PC-9 (cell line): ENCODE measurements at regions not wholly inside any gene's neighbourhood (a gene's known extent, or its start where the extent isn't known, plus 50 kb on each side); places are given as distances from the start of the nearest gene placed in this dataset.

Source experiments
- BruUV-seq: library from RNA; stranded (reverse); fragments of 400-500 nt; replicated peaks from 2 replicates; lab custom pipeline; 2021; lab: Mats Ljungman, UMichigan
- CTCF ChIA-PET: fragments of 300-600 bp; sonication (Branson Sonifier 250); formaldehyde crosslinking; loops from one replicate; lab custom pipeline; 2022; ENCODE audit warnings: antibody characterized with exemption; lab: Charles Lee
- POLR2A ChIA-PET: fragments of 300-600 bp; sonication (Branson Sonifier 250); formaldehyde crosslinking; loops from one replicate; lab custom pipeline; 2022; ENCODE audit warnings: antibody characterized with exemption; ENCODE audit not compliant: unreplicated experiment; lab: Charles Lee
- DNase-seq, 2 experiments: peaks; one replicate each; pipeline versions ENCODE4 v3.0.0 to v3.0.0-alpha.2; 2015 to 2022; ENCODE audit warnings: mixed read lengths in 1 of 2
- H2AFZ ChIP-seq: fragments of 200-600 bp; sonication (generic); 2 replicates; pipeline ENCODE4 v1.8.1; 2017; ENCODE audit warnings: antibody characterized with exemption
- H3F3A ChIP-seq: fragments of 200-600 bp; sonication (generic); 2 replicates; pipeline ENCODE4 v1.8.1; 2017; ENCODE audit warnings: antibody characterized with exemption, mild to moderate bottlenecking, low read depth; ENCODE audit not compliant: insufficient read depth
- H3K27ac ChIP-seq: fragments of 200-600 bp; sonication (generic); 2 replicates; pipeline ENCODE4 v1.6.1; 2016; ENCODE audit warnings: mixed run types
- H3K27me3 ChIP-seq: fragments of 200-600 bp; sonication (generic); 2 replicates; pipeline ENCODE4 v1.6.1; 2016; ENCODE audit warnings: low read depth, mixed run types; ENCODE audit not compliant: insufficient read depth
- H3K36me3 ChIP-seq: fragments of 200-600 bp; sonication (generic); 2 replicates; pipeline ENCODE4 v1.6.1; 2016; ENCODE audit warnings: low read depth, mixed run types
- H3K4me1 ChIP-seq: fragments of 200-600 bp; sonication (generic); replicated peaks from 2 replicates; pipeline ENCODE4 v1.6.1; 2016; ENCODE audit warnings: mixed run types; ENCODE audit not compliant: insufficient read depth
- H3K4me2 ChIP-seq: fragments of 200-600 bp; sonication (generic); 2 replicates; pipeline ENCODE4 v1.6.1; 2017; ENCODE audit warnings: mixed run types
- H3K4me3 ChIP-seq: fragments of 200-600 bp; sonication (generic); 2 replicates; pipeline ENCODE4 v1.6.1; 2016; ENCODE audit warnings: mixed run types
- H3K79me2 ChIP-seq: fragments of 200-600 bp; sonication (generic); 2 replicates; pipeline ENCODE4 v1.6.1; 2017; ENCODE audit warnings: low read depth, mixed run types
- H3K9me2 ChIP-seq: fragments of 200-600 bp; sonication (generic); 2 replicates; pipeline ENCODE4 v1.8.1; 2017; ENCODE audit warnings: mild to moderate bottlenecking; ENCODE audit not compliant: insufficient read depth
- H3K9me3 ChIP-seq: fragments of 200-600 bp; sonication (generic); 2 replicates; pipeline ENCODE4 v1.8.1; 2016; ENCODE audit warnings: low read depth; ENCODE audit not compliant: insufficient read depth
- H4K20me1 ChIP-seq: fragments of 200-600 bp; sonication (generic); 2 replicates; pipeline ENCODE4 v1.8.1; 2017; ENCODE audit not compliant: insufficient read depth
- EZH2 ChIP-seq: fragments of 200-600 bp; sonication (generic); IDR thresholded peaks from 2 replicates; pipeline ENCODE4 v1.8.0; 2017; ENCODE audit warnings: antibody characterized with exemption, low read depth
- intact Hi-C: fragments of 100-400 bp; cut with micrococcal nuclease; formaldehyde crosslinking; loops from one replicate; pipeline ENCODE4 v1.10.0; 2022; ENCODE audit not compliant: unreplicated experiment
- TF ChIP-seq, protein P1 (sequence below): fragments of 200-600 bp; sonication (generic); conservative IDR thresholded peaks from 2 replicates; pipeline ENCODE4 v1.6.1; 2017; ENCODE audit warnings: mixed run types, antibody characterized with exemption, mild to moderate bottlenecking, moderate library complexity

DNA sequence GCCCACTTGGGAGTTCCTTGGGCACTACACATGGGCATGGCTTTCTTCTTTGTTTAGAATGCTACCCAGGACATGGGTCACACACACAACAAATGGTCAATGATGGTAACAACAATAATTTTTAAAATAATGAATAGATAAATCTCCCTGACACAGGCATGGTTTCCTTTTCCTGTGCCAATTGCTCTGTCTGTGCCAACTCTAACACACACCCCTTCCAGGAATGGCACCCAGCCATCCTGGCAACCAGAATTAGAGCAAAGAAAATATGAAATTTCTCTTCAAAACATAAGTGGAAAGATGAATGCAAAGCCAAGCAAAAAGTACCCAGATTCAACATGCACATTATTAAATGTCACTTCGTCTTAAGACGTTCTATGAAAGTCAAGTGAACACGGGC is 104.9 kb upstream of the SOX5 start:
- no peak for DNase-seq
- CTCF ChIA-PET: no interaction called here
- no TSS peak for BruUV-seq
- POLR2A ChIA-PET: no interaction called here
- Histone ChIP-seq H3K4me3 (no peak overlapping the region), H4K20me1 (no peaks in the 10 kb centered on the region; the same call in 1 of the 2 replicates), H3F3A (no peaks in the 10 kb centered on the region), H3K9me3 (no peaks in the 10 kb centered on the region), H3K9me2 (no peaks in the 10 kb centered on the region; the same call in 1 of the 2 replicates), H3K27me3 (peaks cover 7% of the 10 kb centered on the region; the same call in 1 of the 2 replicates), H3K36me3 (no peaks in the 10 kb centered on the region), H3K27ac (no peak overlapping the region), H2AFZ (no peak overlapping the region), H3K4me2 (no peak overlapping the region), H3K79me2 (no peaks in the 10 kb centered on the region), H3K4me1 (no peaks in the 10 kb centered on the region)
- intact Hi-C loops: no loop called here
- TF ChIP-seq, protein P1, sequence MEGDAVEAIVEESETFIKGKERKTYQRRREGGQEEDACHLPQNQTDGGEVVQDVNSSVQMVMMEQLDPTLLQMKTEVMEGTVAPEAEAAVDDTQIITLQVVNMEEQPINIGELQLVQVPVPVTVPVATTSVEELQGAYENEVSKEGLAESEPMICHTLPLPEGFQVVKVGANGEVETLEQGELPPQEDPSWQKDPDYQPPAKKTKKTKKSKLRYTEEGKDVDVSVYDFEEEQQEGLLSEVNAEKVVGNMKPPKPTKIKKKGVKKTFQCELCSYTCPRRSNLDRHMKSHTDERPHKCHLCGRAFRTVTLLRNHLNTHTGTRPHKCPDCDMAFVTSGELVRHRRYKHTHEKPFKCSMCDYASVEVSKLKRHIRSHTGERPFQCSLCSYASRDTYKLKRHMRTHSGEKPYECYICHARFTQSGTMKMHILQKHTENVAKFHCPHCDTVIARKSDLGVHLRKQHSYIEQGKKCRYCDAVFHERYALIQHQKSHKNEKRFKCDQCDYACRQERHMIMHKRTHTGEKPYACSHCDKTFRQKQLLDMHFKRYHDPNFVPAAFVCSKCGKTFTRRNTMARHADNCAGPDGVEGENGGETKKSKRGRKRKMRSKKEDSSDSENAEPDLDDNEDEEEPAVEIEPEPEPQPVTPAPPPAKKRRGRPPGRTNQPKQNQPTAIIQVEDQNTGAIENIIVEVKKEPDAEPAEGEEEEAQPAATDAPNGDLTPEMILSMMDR: no peak
- no peak for TF ChIP-seq EZH2

DNA sequence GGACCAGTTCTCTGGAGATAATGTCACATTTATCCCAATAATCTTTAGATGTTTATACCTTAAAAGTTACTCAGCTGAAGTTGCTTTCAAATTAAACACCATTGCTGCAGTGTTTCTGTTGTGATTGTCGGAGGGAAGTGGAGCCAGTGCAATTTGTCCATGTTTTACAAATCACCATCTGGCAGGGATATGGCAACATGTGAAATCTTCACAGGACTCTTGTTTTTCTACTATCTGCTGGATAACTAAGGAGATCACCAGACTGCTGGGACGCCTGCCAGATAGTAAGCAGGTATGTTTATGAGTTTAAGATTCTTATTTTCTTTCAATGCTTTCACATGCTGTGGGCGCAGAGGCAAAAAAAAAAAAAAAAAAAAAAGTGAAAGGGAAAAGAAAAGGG is 100.3 kb upstream of the SOX5 start:
- TF ChIP-seq EZH2: no peak
- TF ChIP-seq, protein P1: no peak
- H3K9me2 ChIP-seq: no peaks in the 10 kb centered on the region; the same call in 1 of the 2 replicates
- intact Hi-C loops: no loop called here
- no peak overlapping the region for H3K4me3 ChIP-seq
- no peak for DNase-seq
- peaks cover 12% of the 10 kb centered on the region; the same call in 1 of the 2 replicates for H3K27me3 ChIP-seq
- no peaks in the 10 kb centered on the region for H3K79me2 ChIP-seq
- H3K36me3 ChIP-seq: no peaks in the 10 kb centered on the region
- no peak overlapping the region for H3K4me2 ChIP-seq
- no peaks in the 10 kb centered on the region for H4K20me1 ChIP-seq
- POLR2A ChIA-PET: no interaction called here
- no peak overlapping the region for H2AFZ ChIP-seq
- no peaks in the 10 kb centered on the region for H3F3A ChIP-seq
- H3K27ac ChIP-seq: no peak overlapping the region
- BruUV-seq: no TSS peak
- CTCF ChIA-PET: no interaction called here
- H3K4me1 ChIP-seq: no peaks in the 10 kb centered on the region
- H3K9me3 ChIP-seq: peaks cover 3% of the 10 kb centered on the region; the same call in 1 of the 2 replicates

DNA sequence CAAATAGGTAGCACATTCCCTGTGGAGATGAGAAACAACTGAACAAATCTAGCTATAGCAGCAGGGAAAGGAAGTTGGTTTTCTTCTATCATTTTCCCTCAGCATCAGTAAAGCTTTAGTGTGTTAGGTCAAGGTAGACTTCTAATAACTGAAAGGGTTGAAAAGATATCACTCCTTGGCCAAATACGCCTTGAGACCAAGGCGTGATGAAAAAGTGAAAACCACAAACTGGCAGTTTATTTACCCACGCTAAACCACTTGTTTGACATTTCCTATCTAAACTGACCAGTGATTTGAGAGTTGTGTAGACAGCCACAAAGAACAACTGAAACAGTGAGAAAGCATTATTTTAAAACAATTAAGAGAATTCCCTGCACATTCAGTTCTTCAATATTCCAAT is 99.6 kb upstream of the SOX5 start:
- no TSS peak for BruUV-seq
- intact Hi-C loops: no loop called here

More for the DNA sequence above, 99.6 kb upstream of the SOX5 start:
- Histone ChIP-seq H4K20me1 (no peaks in the 10 kb centered on the region), H3K79me2 (no peaks in the 10 kb centered on the region), H3K4me1 (no peaks in the 10 kb centered on the region), H3K36me3 (no peaks in the 10 kb centered on the region), H3K4me3 (no peak overlapping the region), H3K9me3 (peaks cover 3% of the 10 kb centered on the region; the same call in 1 of the 2 replicates), H3K27ac (no peak overlapping the region), H3K4me2 (no peak overlapping the region), H3F3A (no peaks in the 10 kb centered on the region), H3K27me3 (peaks cover 10% of the 10 kb centered on the region; the same call in 1 of the 2 replicates), H3K9me2 (no peaks in the 10 kb centered on the region; the same call in 1 of the 2 replicates), H2AFZ (no peak overlapping the region)
- ChIA-PET POLR2A (no interaction called here), CTCF (no interaction called here)
- no peak for DNase-seq
- TF ChIP-seq, protein P1: no peak
- no peak for TF ChIP-seq EZH2
